ENCODE measurements at regions not wholly inside any gene's neighbourhood (a gene's known extent, or its start where the extent isn't known, plus 50 kb on each side); places are given as distances from the start of the nearest gene placed in this dataset.
A peak's percentile ranks its signal among the peaks of the same experiment; 100 is the strongest.
"Not testable (repeated sequence)": the region's sequence is repeated elsewhere in the genome, so short reads cannot be mapped to it uniquely, and the experiment has no call there.

GRCh38 chr19:33866696-33867095 is 70.0 kb downstream of the KCTD15 start:
- no peaks in the 10 kb centered on the region for H3K79me2 ChIP-seq (ENCODE audit: control insufficient read depth, insufficient read depth, low read length, unreplicated experiment)
- H3K4me1 ChIP-seq (ENCODE audit: control insufficient read depth, insufficient read depth, low read length, unreplicated experiment), result no peaks in the 10 kb centered on the region
- peaks cover 19% of the 10 kb centered on the region; the same call in 1 of the 2 replicates for H3K27me3 ChIP-seq (ENCODE audit: insufficient read depth, low read length)
- no peaks in the 10 kb centered on the region for H3K36me3 ChIP-seq (ENCODE audit: insufficient read depth, low read length)
- H3K4me3 ChIP-seq (ENCODE audit: low read depth, low read length), result no peak overlapping the region
- H2AFZ ChIP-seq (ENCODE audit: low read length, unreplicated experiment), result no peak overlapping the region
- H3K27ac ChIP-seq (ENCODE audit: low read depth, low read length), result no peak overlapping the region

DNA sequence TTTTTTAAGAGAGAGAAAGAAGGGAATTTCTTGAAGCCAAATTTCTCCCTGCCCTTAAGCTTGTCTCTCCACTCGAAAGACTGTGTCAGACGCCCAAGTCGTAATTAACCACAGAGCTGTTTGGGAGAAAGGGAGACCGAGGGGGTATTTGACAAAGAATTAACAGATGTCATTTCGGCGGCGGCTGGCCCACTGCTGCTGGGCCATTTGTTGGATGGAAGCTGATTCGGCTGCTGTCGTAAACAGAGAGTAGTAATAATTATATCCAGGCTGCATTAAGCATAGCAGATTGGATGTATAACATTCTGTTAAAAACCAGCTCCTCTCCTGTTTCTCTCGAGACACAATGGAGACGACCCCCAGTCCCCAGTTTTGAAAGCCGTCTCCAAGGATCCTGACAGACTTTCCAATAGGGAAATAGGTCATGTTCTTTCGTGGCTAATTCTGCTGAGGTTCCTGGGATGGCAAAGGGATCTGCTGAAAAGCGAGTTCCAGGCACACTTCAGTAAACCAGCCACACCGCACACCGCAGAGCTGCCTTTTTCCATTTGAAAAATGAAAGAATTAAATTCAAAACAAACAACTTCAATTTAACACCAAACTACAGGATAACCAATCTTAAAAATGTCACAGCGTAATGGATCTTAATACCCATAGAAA is 71.5 kb downstream of the KCTD15 start:
- H3K4me1 ChIP-seq (ENCODE audit: control insufficient read depth, insufficient read depth, low read length, unreplicated experiment), result no peaks in the 10 kb centered on the region
- no peaks in the 10 kb centered on the region for H3K36me3 ChIP-seq (ENCODE audit: insufficient read depth, low read length)
- peaks cover 19% of the 10 kb centered on the region; the same call in 1 of the 2 replicates for H3K27me3 ChIP-seq (ENCODE audit: insufficient read depth, low read length)
- peak overlapping the region; percentile 81 for H2AFZ ChIP-seq (ENCODE audit: low read length, unreplicated experiment)
- H3K27ac ChIP-seq (ENCODE audit: low read depth, low read length), result no peak overlapping the region
- H3K4me3 ChIP-seq (ENCODE audit: low read depth, low read length), result peak overlapping the region; percentile 57
- H3K79me2 ChIP-seq (ENCODE audit: control insufficient read depth, insufficient read depth, low read length, unreplicated experiment), result no peaks in the 10 kb centered on the region

- Histone ChIP-seq H2AFZ (ENCODE audit: low read length, unreplicated experiment) (peak overlapping the region; percentile 81), H3K27me3 (ENCODE audit: insufficient read depth, low read length) (peaks cover 19% of the 10 kb centered on the region; the same call in 1 of the 2 replicates), H3K79me2 (ENCODE audit: control insufficient read depth, insufficient read depth, low read length, unreplicated experiment) (no peaks in the 10 kb centered on the region), H3K4me3 (ENCODE audit: low read depth, low read length) (peak overlapping the region; percentile 57), H3K4me1 (ENCODE audit: control insufficient read depth, insufficient read depth, low read length, unreplicated experiment) (no peaks in the 10 kb centered on the region), H3K36me3 (ENCODE audit: insufficient read depth, low read length) (no peaks in the 10 kb centered on the region), H3K27ac (ENCODE audit: low read depth, low read length) (no peak overlapping the region)
Measured at GRCh38 chr19:33868788-33869412, 72.2 kb downstream of the KCTD15 start.

- peaks cover 19% of the 10 kb centered on the region; the same call in 1 of the 2 replicates for H3K27me3 ChIP-seq (ENCODE audit: insufficient read depth, low read length)
- H3K27ac ChIP-seq (ENCODE audit: low read depth, low read length); H3K79me2 ChIP-seq (ENCODE audit: control insufficient read depth, insufficient read depth, low read length, unreplicated experiment); H3K4me3 ChIP-seq (ENCODE audit: low read depth, low read length); H3K4me1 ChIP-seq (ENCODE audit: control insufficient read depth, insufficient read depth, low read length, unreplicated experiment); H3K36me3 ChIP-seq (ENCODE audit: insufficient read depth, low read length); H2AFZ ChIP-seq (ENCODE audit: low read length, unreplicated experiment): not testable (repeated sequence)
Measured at GRCh38 chr19:33870298-33870932, 73.7 kb downstream of the KCTD15 start.

DNA sequence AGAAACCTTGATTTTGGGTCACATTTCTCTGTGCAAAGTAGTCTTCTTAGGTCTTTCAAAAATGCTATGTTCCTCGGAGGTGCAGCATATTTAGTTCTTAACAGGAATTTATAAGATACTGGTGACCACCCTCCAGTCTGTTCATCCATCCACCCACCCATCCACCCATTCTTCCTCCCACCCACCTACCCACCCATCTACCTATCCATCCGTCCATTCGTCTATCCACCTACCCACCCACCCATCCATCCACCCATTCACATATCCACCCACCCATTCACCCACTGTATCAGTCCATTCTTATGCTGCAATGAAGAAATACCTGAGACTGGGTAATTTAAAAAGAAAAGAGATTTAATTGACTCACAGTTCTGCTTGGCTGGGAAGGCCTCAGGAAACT is 74.9 kb downstream of the KCTD15 start:
- H3K27me3 ChIP-seq (ENCODE audit: insufficient read depth, low read length), result peaks cover 19% of the 10 kb centered on the region; the same call in 1 of the 2 replicates
- H3K27ac ChIP-seq (ENCODE audit: low read depth, low read length), result no peak overlapping the region
- no peaks in the 10 kb centered on the region for H3K79me2 ChIP-seq (ENCODE audit: control insufficient read depth, insufficient read depth, low read length, unreplicated experiment)

DNA sequence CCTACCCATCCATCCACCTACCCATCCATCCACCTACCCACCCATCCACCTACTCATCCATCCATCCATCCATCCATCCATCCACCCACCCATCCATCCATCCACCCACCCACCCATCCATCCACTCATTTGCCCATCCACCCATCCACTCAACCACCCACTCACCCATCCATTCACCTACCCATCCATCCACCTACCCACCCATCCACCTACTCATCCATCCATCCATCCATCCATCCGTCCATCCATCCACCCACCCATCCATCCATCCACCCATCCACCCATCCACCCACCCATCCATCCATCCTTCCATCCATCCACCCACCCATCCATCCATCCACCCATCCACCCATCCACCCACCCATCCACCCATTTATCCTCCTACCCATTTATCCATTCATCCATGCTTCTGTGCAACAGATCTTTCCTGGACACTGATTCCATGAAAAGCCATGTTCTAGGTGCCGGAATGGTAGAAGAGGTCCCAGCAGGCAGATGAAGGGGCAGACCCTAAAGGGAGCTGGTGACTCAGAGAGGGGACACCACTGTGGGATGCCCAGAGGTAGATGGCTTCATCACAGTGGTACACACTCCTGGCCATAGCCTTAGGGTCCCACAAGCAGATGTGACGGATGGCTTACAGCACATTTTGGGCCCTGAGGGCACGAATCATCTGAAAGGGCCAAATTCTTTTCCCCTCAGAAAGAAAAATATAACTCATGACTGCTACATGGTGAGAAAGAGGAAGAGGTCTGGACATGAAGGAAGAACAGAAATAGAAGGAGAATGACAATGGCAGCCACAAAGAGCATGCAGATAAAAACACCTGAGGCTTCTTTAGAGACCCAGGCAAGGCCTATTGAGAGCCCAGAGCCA is 76.0 kb downstream of the KCTD15 start:
- Histone ChIP-seq H3K4me1 (ENCODE audit: control insufficient read depth, insufficient read depth, low read length, unreplicated experiment) (no peaks in the 10 kb centered on the region), H3K27ac (ENCODE audit: low read depth, low read length) (no peak overlapping the region), H3K4me3 (ENCODE audit: low read depth, low read length) (no peak overlapping the region), H3K36me3 (ENCODE audit: insufficient read depth, low read length) (no peaks in the 10 kb centered on the region), H3K79me2 (ENCODE audit: control insufficient read depth, insufficient read depth, low read length, unreplicated experiment) (no peaks in the 10 kb centered on the region), H2AFZ (ENCODE audit: low read length, unreplicated experiment) (no peak overlapping the region), H3K27me3 (ENCODE audit: insufficient read depth, low read length) (peaks cover 21% of the 10 kb centered on the region; the same call in 1 of the 2 replicates)

More for the DNA sequence above, 74.9 kb downstream of the KCTD15 start:
- Histone ChIP-seq H3K4me1 (ENCODE audit: control insufficient read depth, insufficient read depth, low read length, unreplicated experiment) (no peaks in the 10 kb centered on the region), H3K4me3 (ENCODE audit: low read depth, low read length) (no peak overlapping the region), H2AFZ (ENCODE audit: low read length, unreplicated experiment) (no peak overlapping the region), H3K36me3 (ENCODE audit: insufficient read depth, low read length) (no peaks in the 10 kb centered on the region)

DNA sequence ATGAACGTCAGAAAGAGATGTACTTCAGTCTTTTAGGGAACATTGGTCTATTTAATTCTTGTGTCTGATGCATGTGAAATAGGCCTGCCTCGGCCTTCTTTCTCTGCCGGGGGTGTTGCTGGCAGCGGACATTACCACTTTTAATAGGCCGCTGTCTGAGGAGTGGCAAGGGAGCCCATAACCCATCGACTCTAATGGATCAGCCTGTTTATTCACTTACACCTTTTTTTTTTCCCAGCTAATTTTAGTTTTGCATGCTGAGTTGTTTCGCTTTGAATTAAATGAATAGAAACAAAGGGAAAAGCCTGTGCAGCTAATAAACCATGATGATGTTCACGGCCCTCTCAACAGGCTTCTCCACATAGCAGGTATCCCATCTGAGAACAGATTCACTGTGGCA is 78.4 kb downstream of the KCTD15 start:
- H2AFZ ChIP-seq (ENCODE audit: low read length, unreplicated experiment), result no peak overlapping the region
- no peaks in the 10 kb centered on the region for H3K4me1 ChIP-seq (ENCODE audit: control insufficient read depth, insufficient read depth, low read length, unreplicated experiment)
- H3K27ac ChIP-seq (ENCODE audit: low read depth, low read length), result no peak overlapping the region
- H3K79me2 ChIP-seq (ENCODE audit: control insufficient read depth, insufficient read depth, low read length, unreplicated experiment), result no peaks in the 10 kb centered on the region
- H3K36me3 ChIP-seq (ENCODE audit: insufficient read depth, low read length), result no peaks in the 10 kb centered on the region
- H3K4me3 ChIP-seq (ENCODE audit: low read depth, low read length), result no peak overlapping the region
- peaks cover 10% of the 10 kb centered on the region for H3K27me3 ChIP-seq (ENCODE audit: insufficient read depth, low read length)

- H3K27me3 ChIP-seq (ENCODE audit: insufficient read depth, low read length), result peaks cover 8% of the 10 kb centered on the region
- H2AFZ ChIP-seq (ENCODE audit: low read length, unreplicated experiment), result no peak overlapping the region
- H3K27ac ChIP-seq (ENCODE audit: low read depth, low read length), result no peak overlapping the region
- no peak overlapping the region for H3K4me3 ChIP-seq (ENCODE audit: low read depth, low read length)
- no peaks in the 10 kb centered on the region for H3K36me3 ChIP-seq (ENCODE audit: insufficient read depth, low read length)
- no peaks in the 10 kb centered on the region for H3K4me1 ChIP-seq (ENCODE audit: control insufficient read depth, insufficient read depth, low read length, unreplicated experiment)
- no peaks in the 10 kb centered on the region for H3K79me2 ChIP-seq (ENCODE audit: control insufficient read depth, insufficient read depth, low read length, unreplicated experiment)
Measured at GRCh38 chr19:33876192-33876591, 79.5 kb downstream of the KCTD15 start.

DNA sequence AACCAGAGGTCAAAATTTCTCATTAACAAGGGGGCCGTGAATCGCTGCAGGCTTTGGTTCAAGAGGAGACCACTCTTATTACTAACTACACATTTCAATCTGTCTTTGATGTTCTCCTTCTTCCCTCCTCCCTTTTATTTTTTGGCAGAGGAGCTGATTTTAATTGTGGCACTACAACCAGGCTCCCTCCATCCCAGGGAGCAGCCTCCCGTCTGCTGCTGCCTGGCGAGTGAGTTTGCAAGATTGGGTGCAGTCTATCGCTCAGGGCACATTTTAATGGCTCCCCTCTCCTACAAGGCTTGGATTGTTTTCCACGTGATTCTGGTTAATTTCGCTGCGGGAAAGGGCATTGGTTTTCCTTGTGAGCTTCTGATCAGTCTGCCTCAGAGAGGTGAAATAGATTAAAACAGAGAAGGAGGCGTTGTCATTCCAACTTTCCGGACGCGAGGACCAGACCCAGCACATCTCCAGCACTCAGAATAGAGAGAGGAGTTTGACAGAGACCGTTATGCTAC is 81.4 kb downstream of the KCTD15 start:
- H3K27ac ChIP-seq (ENCODE audit: low read depth, low read length), result no peak overlapping the region
- no peak overlapping the region for H3K4me3 ChIP-seq (ENCODE audit: low read depth, low read length)

More for the DNA sequence above, 81.4 kb downstream of the KCTD15 start:
- no peaks in the 10 kb centered on the region for H3K4me1 ChIP-seq (ENCODE audit: control insufficient read depth, insufficient read depth, low read length, unreplicated experiment)
- no peak overlapping the region for H2AFZ ChIP-seq (ENCODE audit: low read length, unreplicated experiment)
- H3K27me3 ChIP-seq (ENCODE audit: insufficient read depth, low read length), result peaks cover 8% of the 10 kb centered on the region
- H3K79me2 ChIP-seq (ENCODE audit: control insufficient read depth, insufficient read depth, low read length, unreplicated experiment), result no peaks in the 10 kb centered on the region
- no peaks in the 10 kb centered on the region for H3K36me3 ChIP-seq (ENCODE audit: insufficient read depth, low read length)
